HEK293 (cell line): ENCODE measurements at regions not wholly inside any gene's neighbourhood (a gene's known extent, or its start where the extent isn't known, plus 50 kb on each side); places are given as distances from the start of the nearest gene placed in this dataset.

Experiments
- CTCF ChIP-seq: fragments of 450-650 bp; formaldehyde crosslinking; IDR thresholded peaks from 2 replicates; pipeline ENCODE4 v1.5.1; 2016; ENCODE audit warnings: missing biosample characterization, missing genetic modification characterization
- REST ChIP-seq: fragments of 450-650 bp; formaldehyde crosslinking; IDR thresholded peaks from 2 replicates; pipeline ENCODE4 v1.5.1; 2016; ENCODE audit warnings: missing biosample characterization, missing genetic modification characterization
- ZIC2 ChIP-seq: fragments of 450-650 bp; formaldehyde crosslinking; IDR thresholded peaks from 2 replicates; pipeline ENCODE4 v1.5.1; 2016; ENCODE audit warnings: missing biosample characterization, missing genetic modification characterization
- ZNF324 ChIP-seq: fragments of 450-650 bp; formaldehyde crosslinking; IDR thresholded peaks from 2 replicates; pipeline ENCODE4 v1.5.1; 2016; ENCODE audit warnings: missing biosample characterization, missing genetic modification characterization
- ZNF350 ChIP-seq: fragments of 450-650 bp; formaldehyde crosslinking; IDR thresholded peaks from 2 replicates; pipeline ENCODE4 v1.5.0; 2017; ENCODE audit warnings: missing biosample characterization, mild to moderate bottlenecking, missing genetic modification characterization
- ZNF501 ChIP-seq: fragments of 450-650 bp; formaldehyde crosslinking; IDR thresholded peaks from 2 replicates; pipeline ENCODE4 v1.5.1; 2016; ENCODE audit warnings: missing biosample characterization, missing genetic modification characterization
- ZNF596 ChIP-seq: fragments of 450-650 bp; IDR thresholded peaks from 2 replicates; pipeline ENCODE4 v1.5.0; 2018; ENCODE audit warnings: missing biosample characterization, mild to moderate bottlenecking, missing genetic modification characterization, moderate library complexity
- ZNF621 ChIP-seq: fragments of 450-650 bp; formaldehyde crosslinking; IDR thresholded peaks from 2 replicates; pipeline ENCODE4 v1.5.1; 2017; ENCODE audit warnings: missing biosample characterization, missing genetic modification characterization
- ZNF670 ChIP-seq: fragments of 450-650 bp; formaldehyde crosslinking; IDR thresholded peaks from 2 replicates; pipeline ENCODE4 v1.5.1; 2016; ENCODE audit warnings: missing biosample characterization, missing genetic modification characterization, low read depth
- ZNF768 ChIP-seq: fragments of 450-650 bp; formaldehyde crosslinking; IDR thresholded peaks from 2 replicates; pipeline ENCODE4 v1.5.1; 2018; ENCODE audit warnings: missing biosample characterization, mild to moderate bottlenecking, missing genetic modification characterization
- ZNF843 ChIP-seq: fragments of 450-650 bp; formaldehyde crosslinking; IDR thresholded peaks from 2 replicates; pipeline ENCODE4 v1.5.1; 2016; ENCODE audit warnings: missing biosample characterization, missing genetic modification characterization
- TF ChIP-seq, protein P1 (sequence below): fragments of 450-650 bp; formaldehyde crosslinking; IDR thresholded peaks from 2 replicates; pipeline ENCODE4 v1.5.1; 2016; ENCODE audit warnings: missing biosample characterization, missing genetic modification characterization
- TF ChIP-seq, protein P2 (sequence below): fragments of 450-650 bp; formaldehyde crosslinking; IDR thresholded peaks from 2 replicates; pipeline ENCODE4 v1.5.1; 2016; ENCODE audit warnings: missing biosample characterization, missing genetic modification characterization, borderline replicate concordance
- TF ChIP-seq, protein P3 (sequence below): fragments of 450-650 bp; formaldehyde crosslinking; IDR thresholded peaks from 2 replicates; pipeline ENCODE4 v1.5.1; 2016; ENCODE audit warnings: missing biosample characterization, missing genetic modification characterization

DNA sequence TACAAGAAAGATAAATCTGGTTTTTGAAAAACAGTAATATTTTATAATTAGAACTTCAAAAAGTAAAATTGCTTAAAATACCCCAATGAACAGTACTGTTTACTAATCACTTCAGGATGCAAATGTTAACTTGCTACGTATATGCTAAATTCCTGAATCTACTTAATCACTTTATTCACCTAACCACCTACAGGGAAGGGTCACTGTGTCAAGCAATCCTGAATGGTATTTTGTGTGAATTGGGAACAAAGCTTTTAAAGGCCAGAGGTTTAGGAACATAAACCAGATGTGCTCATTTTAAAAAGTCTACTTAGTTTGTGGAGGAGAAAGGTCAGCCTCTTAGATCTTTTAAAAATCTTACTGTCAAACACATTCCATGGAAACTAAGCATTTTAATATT, 1143.0 kb upstream of the ADGRL2 start:
- TF ChIP-seq, protein P1, sequence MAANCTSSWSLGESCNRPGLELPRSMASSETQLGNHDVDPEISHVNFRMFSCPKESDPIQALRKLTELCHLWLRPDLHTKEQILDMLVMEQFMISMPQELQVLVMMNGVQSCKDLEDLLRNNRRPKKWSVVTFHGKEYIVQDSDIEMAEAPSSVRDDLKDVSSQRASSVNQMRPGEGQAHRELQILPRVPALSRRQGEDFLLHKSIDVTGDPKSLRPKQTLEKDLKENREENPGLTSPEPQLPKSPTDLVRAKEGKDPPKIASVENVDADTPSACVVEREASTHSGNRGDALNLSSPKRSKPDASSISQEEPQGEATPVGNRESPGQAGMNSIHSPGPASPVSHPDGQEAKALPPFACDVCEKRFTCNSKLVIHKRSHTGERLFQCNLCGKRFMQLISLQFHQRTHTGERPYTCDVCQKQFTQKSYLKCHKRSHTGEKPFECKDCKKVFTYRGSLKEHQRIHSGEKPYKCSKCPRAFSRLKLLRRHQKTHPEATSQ (tag by site-specific recombination): no peak
- TF ChIP-seq ZNF324: no peak
- TF ChIP-seq, protein P2, sequence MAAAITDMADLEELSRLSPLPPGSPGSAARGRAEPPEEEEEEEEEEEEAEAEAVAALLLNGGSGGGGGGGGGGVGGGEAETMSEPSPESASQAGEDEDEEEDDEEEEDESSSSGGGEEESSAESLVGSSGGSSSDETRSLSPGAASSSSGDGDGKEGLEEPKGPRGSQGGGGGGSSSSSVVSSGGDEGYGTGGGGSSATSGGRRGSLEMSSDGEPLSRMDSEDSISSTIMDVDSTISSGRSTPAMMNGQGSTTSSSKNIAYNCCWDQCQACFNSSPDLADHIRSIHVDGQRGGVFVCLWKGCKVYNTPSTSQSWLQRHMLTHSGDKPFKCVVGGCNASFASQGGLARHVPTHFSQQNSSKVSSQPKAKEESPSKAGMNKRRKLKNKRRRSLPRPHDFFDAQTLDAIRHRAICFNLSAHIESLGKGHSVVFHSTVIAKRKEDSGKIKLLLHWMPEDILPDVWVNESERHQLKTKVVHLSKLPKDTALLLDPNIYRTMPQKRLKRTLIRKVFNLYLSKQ (tag by site-specific recombination): no peak
- TF ChIP-seq REST: no peak
- TF ChIP-seq, protein P3, sequence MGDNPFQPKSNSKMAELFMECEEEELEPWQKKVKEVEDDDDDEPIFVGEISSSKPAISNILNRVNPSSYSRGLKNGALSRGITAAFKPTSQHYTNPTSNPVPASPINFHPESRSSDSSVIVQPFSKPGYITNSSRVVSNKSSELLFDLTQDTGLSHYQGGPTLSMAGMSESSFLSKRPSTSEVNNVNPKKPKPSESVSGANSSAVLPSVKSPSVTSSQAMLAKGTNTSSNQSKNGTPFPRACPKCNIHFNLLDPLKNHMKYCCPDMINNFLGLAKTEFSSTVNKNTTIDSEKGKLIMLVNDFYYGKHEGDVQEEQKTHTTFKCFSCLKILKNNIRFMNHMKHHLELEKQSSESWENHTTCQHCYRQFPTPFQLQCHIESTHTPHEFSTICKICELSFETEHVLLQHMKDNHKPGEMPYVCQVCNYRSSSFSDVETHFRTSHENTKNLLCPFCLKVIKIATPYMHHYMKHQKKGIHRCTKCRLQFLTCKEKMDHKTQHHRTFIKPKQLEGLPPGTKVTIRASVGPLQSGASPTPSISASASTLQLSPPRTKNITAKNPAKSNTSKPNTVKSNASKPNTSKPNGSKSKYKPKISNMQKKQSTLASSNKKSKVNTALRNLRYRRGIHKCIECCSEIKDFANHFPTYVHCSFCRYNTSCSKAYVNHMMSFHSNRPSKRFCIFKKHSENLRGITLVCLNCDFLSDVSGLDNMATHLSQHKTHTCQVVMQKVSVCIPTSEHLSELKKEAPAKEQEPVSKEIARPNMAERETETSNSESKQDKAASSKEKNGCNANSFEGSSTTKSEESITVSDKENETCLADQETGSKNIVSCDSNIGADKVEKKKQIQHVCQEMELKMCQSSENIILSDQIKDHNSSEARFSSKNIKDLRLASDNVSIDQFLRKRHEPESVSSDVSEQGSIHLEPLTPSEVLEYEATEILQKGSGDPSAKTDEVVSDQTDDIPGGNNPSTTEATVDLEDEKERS (tag by site-specific recombination): no peak
- TF ChIP-seq CTCF (tag by site-specific recombination): no peak
- no peak for TF ChIP-seq ZNF670 (tag by site-specific recombination)
- TF ChIP-seq ZNF621 (tag by site-specific recombination): no peak
- TF ChIP-seq ZNF768 (tag by site-specific recombination): no peak
- TF ChIP-seq ZNF501 (tag by site-specific recombination): no peak
- TF ChIP-seq ZNF350 (tag by site-specific recombination): no peak
- no peak for TF ChIP-seq ZNF596
- no peak for TF ChIP-seq ZIC2
- no peak for TF ChIP-seq ZNF843 (tag by site-specific recombination)
